ENCODE measurements at regions not wholly inside any gene's neighbourhood (a gene's known extent, or its start where the extent isn't known, plus 50 kb on each side); places are given as distances from the start of the nearest gene placed in this dataset.
"Not testable (repeated sequence)": the region's sequence is repeated elsewhere in the genome, so short reads cannot be mapped to it uniquely, and the experiment has no call there.

DNA sequence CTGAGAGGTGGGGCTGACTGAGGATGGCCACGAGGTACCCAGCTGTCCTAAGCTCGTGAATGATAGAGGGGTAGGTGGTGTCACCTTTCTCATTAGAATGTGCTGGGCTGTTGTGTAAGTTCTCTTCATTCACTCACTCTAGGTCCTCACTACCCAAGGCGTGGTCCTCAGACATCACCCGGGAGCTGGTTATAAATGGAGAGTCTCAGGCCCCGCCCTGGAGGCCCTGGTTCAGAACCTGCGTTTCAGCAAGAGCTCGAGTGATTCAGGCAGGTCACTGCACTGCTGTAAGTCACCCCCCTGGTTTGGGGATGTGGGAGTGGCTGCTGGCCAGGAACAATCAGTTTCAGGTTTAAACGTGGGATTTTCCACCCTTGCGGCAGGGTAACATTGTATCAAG, 139.8 kb downstream of the FOXL1 start:
- DNase-seq = no peak

DNA sequence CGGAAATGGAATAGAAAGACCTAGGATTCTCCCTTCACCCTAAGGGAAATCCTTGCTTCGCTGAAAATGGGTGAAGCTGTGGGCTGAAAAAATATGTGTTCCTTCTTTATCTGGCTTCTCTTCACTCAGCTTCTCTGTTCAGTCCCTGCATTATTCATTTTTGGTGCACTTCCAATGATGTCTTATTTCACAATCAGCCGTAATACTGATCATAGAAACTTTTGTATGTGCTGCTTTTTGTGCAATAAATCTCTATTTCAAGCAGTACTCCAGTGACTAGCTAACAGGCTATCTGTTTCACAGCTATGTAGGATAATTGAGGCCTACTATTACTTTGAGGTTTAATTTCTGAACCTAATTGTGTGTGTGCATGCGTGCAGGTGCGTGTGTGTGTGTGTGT, 144.6 kb downstream of the FOXL1 start:
- no peak for DNase-seq

DNA sequence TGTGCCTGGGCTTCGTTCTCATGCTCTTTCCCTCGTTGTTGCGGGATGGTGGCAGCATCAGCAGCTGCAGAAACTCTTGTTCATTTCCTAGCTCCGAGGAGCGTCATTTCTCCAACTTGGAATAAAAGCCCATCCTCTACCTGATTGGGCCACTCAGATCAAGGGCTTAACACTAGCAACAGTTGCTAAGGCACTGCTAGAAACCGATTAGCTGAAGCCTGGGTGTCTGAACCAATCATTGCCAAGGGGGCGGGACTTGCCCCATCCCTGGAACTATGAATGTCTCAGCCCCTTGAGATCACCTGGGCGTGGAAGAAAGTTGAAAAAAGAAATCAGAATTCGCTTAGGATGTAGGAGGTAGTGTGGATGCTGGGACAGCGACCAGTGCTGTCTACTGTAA, 145.3 kb downstream of the FOXL1 start:
- DNase-seq = no peak

DNA sequence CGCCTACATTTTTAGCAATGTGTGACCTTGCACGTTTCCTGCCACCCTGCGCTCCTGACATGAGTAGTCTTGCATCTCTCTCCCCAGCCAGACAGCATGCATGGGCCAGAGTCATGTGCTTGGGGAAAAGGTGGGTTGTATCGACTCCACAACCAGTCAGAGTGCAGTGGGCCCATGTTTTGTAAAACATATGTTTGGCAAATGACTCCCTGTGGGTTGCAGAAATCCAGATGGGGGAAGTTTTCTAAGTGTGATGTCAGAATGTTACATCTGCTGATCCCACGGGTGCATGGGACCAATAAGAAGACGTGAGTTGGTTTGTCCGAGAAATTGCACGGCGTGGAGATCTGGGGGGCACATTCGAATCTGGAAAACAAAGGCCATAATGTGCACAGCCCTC, 147.1 kb downstream of the FOXL1 start:
- DNase-seq = no peak

DNA sequence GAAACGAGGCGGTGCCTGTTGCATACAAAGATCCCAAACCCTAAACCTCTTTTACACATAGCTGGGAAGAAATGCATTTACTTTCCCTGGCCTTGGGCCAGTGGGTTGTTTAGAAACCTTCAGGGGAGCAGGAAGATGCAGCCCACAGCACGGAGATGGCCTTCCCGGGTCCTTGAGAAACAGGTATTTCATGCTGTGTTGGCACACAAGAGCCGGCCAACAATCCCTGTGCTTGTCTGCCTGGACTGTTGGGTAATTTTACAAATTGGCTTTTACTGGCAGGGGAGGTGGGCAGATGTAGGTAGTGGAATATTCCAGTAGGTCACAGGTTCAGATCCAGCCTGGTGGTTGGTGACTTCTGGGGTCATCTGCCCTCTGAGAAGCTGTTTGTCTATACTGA, 148.0 kb downstream of the FOXL1 start:
- DNase-seq = no peak

DNA sequence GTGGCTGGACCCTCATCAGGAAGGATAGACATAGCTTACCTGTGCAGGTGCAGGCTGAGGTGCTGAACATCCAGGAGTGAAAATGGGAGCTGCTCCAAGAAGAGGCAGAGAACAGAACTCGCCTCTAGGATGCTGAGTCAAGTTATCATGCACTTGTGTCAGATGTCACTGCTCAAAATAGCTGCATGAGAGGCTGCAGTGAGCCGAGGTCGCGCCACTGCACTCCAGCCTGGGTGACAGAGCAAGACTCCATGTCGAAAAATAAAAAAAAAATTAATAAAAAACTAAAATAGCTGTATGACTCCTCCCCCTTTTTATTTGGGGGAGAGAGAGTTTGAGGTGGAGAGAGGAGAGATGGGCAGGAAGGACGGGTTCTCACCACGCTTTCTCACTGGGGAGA, 148.8 kb downstream of the FOXL1 start:
- DNase-seq = no peak

DNA sequence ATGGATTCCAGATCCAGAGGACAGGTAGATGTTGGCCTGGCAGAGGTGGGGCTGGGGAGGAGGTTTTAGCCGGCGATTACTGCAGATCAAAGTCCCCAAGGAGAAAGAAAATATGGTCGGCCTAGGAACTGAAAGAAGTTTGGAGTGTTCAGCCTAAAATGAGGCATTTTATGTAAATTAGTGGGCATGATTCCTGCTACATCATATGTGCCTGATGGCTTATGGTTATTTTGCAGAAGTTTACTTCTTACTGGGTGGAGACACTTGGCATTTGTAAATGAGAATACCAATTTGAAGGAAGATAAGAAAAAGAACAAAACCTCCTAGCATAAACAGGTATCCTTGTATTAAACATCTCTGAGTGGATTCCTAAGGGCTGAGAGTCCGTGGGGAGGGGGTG, 149.3 kb downstream of the FOXL1 start:
- no peak for DNase-seq

DNA sequence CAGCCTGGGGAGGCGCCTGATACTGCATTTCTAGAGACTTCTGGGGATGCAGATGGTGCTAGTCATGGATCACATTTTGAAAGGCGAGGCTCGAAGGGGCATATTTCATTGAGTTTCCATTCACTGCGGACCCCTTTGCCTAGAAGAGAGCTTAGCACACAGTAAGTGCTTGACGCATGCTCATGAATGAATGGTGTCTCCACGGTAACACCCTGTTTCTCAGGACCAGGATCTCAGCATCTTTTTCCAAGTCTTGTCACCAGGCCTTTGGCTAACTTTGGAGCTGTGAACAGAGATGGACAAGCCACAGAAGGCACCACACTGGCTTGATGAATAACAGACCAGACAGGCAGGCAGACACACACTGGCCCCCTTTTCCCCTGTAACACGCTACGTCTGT, 151.3 kb downstream of the FOXL1 start:
- no peak for DNase-seq

DNA sequence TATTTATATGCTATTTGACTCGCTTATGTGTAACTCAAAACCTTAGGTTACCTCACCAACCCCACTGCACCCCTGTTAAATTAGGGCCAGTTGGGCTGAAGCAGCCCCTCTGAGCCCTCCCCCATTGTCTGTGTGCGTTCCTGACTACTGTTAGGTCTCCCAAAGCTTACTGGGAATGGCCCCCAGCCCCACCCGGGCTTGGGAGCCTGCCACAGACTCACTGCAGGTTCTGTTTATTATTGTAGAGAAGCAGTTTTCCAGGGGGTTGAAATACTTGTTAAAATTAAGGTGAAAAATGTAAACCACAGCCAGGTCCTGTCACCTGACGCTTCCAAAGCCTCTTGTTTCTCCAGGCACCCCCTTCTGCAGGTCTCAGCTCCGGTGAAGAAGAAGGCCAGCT, 151.7 kb downstream of the FOXL1 start:
- DNase-seq = no peak

DNA sequence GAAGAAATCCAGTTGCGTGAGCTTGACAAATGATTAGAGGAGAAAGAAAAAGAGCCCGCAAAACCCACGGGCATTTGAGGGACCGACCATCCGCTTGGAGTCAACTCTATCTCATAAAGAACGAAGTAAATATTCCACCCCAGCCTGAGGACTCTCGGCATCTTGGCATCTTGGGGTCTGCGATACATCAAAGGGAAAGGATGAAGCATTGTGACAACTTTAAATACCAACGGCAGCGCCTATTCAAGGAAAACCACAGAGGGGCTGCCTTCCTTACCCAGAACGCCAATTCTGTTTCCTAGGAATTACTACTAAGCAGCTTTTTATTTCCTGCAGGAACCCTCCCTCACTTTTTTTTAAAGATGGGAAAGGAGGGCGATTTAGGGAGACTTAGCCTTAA, 152.2 kb downstream of the FOXL1 start:
- no peak for DNase-seq

DNA sequence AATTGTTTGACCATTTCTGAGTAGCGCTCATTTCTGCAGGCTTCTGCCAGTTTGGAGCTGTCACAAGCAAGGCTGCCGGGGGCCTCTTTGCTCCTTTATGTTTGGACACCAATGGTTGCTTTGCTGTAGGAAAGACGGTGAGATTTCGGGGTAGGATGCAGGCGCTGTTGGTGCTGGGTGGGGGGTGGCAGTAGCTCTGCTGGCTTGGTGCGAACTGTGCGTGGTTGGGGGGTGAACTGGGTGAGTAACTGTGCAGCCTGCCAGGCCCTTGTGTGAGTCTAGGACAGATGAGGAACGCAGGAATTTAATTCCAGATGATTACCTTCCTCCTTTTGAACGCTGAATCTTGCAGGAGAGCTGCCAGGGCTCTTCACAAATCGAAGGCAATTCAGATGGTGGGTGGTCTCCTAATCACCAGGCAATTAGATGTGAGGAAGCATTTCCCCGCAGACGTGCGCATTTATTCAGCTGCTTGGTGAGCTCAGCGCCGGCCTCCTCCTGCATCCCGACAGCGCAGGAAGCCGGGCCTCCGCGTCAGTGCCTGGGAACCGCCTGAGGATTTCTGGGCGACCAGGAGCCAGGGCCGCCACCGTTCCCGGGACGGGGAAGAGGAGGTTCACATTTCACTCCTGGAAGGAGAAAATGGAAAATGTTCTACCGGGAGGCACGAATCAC, 154.4 kb downstream of the FOXL1 start:
- no peak for DNase-seq

DNA sequence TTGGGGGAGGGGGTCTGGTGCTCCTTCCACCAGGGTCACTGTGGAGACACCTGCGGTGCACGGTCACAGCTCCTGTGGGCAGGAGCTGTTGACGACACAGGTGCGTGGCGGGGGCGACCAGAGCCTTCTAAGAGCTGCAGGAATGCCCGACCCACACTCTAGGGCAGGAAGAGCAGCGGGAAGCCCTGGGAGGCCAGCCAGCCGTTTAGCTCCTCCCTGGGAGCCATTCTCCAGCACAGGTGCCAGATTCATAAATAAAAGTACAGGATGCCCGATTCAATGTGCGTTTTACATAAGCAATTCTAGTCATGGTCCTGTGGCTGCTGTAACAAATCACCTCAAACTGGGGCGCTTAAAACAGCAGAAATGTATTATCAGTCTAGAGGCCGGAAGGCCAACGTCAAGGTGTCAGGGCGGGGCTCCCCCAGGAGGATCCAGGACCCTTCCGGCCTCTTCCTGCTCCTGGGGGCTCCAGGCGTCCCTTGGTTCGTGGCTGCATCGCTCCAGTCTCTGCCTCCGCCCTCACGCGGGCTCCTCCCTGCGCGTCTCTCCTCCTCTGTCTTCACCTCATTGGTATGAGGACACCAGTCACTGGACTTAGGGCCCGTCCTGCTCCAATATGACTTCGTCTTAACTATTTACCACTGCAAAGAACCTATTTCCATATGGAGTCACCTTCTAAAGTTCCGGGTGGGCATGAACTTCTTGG, 155.4 kb downstream of the FOXL1 start:
- DNase-seq = no peak

DNA sequence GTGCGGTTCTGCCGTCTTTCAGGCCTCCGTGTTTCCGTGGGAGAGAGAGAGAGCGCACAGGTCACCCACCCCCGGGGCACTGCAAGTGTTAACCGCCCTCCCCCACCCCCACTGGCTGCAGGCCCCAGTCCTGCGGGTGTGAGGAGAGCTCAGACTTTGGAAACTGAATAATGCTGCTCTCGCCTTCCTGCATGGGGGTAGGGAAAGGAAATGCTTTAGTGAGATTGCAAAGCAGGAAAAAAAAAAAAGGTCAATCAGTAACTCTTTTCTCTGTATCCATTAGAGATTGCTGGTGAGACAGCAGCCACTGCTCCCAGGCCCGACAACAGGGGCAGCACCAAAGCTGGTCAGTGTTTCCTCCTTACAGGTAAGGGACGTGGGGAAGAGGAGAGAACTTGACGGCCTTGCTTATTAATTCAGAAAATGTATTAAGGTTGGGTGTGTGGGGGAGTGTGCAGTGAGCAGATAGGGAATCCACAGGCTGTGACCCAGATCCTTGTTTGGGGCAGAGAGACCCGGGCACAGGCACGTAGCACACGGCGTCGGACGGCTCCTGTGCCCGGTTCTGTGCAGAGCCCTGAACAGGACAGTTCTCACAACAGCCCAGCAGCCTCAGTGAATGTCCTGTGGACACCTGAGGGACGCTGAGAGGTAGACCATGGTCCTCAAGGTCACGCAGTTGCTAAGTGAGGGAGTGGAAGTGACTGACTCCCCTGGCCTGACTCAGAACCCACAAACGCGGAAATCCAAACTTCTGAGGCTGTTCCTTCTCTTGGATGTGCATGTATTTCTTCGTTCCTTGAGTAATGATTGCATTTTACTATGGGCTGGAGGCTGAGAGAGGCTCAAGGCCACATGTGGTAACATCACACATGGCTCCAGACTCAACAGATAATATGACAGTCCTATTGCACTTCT, 156.5 kb downstream of the FOXL1 start:
- DNase-seq = no peak

DNA sequence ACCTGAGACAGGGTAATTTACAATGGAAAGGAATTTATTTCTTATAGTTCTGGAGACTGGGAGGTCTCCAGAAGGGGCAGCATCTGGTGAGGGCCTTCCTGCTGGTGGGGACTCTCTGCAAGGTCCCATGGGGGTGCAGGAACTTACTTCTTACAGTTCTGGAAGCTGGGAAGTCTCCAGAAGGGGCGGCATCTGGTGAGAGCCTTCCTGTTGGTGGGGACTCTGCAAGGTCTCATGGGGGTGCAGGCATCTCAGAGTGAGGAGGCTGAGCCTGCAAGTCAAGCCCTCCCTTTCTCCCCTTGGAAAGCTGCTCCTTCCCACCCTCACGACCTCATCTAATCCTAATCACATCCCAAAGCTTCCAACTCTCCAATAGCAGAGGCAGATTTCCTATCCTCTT, 157.4 kb downstream of the FOXL1 start:
- DNase-seq = no peak

DNA sequence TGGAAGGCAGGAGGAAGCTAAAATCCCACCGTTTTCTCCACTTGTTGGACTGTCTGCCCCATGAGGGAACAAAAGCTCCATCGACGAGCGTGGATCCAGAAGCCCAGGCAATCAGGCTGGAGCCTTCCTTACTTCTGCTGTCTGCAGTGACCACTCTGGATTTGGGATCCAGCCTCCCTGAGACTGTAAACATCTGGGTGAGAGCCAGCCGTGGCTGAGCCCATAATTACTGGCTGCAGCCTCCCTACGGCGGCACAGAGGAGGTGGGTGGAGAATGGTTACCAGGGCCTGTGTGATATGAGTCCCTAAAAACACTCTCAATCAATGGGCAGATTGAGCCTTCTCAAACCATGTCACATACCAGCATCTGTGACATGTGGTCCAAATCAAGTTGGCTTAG, 158.2 kb downstream of the FOXL1 start:
- DNase-seq = no peak

DNA sequence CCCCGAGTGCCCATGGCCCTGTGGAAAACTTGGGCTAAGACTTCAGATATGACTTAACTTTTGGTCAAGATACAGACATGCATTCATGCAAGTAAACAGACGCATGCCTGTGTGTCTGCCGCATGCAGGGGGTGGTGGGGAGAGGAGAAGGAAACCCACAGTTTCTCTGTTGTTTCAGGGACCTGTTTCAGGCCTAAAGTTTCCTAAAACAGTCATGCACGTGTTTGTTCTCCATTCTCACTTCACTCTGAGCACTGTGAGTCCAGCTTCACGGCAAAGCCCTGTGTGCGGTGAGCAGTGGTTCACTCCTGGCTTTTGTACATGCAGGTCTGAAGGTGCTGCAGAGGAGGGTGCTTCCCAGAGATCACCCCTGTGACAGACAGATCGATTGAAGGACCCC, 158.7 kb downstream of the FOXL1 start:
- DNase-seq = no peak

DNA sequence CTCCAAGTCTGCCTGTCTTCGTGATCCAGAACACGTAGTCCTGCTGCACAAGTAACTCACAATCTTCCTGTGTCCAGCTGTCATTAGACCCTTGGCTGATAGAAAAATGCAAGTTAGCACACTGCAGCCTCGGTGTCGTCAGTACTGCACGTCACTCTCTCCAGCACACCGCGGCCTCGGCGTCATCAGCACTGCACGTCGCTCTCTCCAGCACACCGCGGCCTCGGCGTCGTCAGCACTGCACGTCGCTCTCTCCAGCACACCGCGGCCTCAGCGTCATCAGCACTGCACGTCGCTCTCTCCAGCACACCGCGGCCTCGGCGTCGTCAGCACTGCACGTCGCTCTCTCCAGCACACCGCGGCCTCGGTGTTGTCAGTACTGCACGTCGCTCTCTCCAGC, 160.0 kb downstream of the FOXL1 start:
- not testable (repeated sequence) for DNase-seq

DNA sequence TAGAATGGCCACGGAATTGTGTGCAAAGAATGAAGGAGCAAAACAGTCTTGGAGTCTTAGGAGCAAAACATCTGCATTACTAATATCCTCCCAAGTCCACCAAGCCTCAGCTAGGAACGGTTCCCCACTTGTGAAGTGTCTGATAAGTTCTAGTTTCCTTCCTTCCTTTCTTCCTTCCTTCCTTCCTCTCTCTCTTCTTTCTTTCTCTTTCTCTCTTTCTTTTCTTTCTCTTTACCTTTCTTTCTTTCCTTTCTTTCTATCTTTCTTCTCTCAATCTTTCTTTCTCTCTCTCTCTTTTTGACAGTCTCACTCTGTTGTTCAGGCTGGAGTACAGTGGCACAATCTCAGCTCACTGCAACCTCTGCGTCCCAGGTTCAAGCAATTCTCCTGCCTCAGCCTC, 160.8 kb downstream of the FOXL1 start:
- DNase-seq = no peak

DNA sequence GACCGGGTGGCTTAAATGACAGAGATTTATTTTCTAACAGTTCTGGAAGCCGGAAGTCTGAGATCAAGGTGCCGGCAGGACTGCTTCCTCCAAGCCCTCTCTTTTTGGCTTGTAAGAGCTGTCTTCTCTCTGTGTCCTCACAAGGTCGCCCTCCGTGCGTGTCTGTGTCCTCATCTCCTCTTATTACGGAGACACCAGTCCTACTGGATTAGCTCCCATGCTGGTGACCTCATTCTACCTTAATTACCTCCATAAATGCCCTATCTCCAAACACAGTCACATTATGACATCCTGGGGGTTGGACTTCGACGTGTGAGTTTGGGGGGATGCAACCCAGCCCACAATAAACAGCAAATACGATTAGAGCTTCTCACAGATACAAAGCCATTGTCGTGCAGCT, 161.5 kb downstream of the FOXL1 start:
- DNase-seq = no peak

DNA sequence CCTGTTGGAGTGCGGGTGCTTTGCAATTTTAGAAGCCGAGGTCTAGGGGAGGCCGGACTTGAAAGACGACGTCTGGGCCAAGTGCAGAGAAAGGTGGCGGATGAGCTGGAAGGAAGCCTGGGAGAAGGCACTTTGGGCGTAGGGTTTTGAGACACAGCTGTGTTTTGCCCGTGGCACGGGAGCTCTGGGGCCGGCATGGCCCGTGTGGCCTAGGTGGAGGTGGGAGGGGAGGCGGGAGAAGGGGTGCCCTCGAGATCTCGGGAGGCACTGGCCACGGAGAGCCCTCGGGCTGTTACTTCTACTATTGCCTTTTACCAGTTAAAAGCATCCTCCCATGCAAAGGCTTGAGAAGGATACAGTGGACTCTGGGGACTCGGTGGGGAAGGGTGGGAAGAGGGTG, 161.9 kb downstream of the FOXL1 start:
- DNase-seq = no peak

DNA sequence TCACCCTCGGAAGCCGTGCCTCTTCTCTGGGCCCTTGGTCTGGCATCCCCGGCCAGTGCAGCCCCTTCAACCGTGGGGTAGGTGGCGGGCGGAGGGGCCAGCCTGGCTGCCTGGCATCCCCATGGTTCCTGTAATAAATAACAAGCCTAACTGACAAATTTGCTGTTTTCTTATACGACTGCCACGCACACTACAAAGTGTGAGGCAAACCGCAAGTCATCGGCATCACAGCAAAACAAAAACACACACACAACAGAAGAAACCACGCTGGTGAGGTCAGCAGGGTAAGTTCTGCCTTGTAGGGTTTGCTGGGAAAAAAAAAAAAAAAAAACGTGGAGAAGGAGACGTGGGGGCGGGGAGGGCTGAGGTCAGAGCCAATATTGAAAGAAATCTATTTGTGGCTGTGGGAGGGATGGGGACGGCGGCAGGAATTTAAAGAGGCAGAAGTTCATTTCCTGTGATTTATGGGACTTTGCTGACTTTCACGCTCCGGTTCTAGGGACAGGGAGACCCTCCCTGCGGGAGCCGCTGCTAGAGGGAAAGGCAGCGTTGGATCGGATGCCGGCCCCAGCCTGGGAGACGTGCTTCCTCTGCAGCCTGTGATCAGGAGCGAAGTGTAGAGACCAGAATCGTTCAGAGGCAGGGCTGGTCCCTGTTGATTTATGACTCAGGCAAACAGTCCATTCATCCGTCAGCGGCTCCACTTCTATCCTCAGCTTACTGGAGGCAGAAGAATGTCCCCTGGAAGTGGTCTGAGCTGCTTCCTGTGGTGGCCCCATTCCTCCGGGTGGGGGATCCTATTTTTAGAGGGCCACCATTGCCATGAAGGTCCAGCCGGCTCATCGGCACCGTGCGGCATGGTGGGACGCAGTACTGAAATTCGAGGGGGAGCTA, 162.8 kb downstream of the FOXL1 start:
- DNase-seq = no peak

DNA sequence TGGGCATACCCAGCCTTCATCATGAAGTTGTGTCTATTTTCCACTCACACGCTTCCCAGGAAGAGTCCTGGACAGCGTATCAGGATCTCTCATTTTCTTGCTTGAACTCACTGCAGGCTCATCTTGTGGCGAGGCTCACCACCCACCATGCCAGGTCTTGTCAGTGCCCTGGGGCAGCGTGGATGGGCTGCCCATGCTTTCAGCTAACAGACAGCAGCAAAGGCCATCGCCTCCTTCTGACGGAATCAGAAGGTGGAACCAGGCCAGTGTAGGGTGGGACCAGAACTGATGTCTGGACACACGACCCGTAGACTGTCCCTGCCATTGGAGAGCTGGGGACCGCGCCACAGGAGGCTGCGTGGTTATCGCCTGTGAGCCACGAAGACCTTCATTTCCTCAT, 169.4 kb downstream of the FOXL1 start:
- no peak for DNase-seq

DNA sequence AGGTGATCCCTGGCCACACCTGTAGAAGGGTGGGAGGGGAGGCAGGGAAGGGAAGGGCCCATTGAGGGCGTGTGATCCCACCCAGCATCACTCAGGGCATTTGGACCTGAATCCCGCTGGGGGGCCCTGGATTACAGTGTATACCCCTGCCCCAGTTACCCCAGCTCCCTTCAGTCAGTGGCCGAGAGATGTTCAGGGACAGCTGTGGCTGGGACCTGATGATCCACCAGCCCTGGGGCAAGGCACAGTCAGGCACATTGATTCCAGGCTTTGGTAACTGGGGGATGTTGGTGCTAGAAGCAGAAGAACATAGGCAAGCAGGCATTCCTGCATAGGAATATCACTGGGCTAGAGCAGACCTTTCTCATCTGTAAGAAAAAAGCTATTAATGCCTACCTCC, 170.3 kb downstream of the FOXL1 start:
- no peak for DNase-seq

Measured in stimulated activated naive CD4-positive, alpha-beta T cell treated with Interleukin-2 at 50 U/mL for 16 hours (primary cell).